Stimulated activated CD8-positive, alpha-beta memory T cell treated with anti-CD3 and anti-CD28 coated beads, Interleukin-12 subunit alpha, Interleukin-12 subunit beta, amount 100 ng/mL, for 1 hour (primary cell): ENCODE measurements at regions not wholly inside any gene's neighbourhood (a gene's known extent, or its start where the extent isn't known, plus 50 kb on each side); places are given as distances from the start of the nearest gene placed in this dataset.

Experiments used
- DNase-seq: peaks from one replicate; pipeline ENCODE4 v3.0.0-alpha.2; 2020; ENCODE audit warnings: low read depth

- no peak for DNase-seq
Measured at GRCh38 chr16:65500919-65501318, 379.1 kb upstream of the CDH11 start.

GRCh38 chr16:65500007-65500406 lies 378.1 kb upstream of the CDH11 start:
- DNase-seq = no peak

DNA sequence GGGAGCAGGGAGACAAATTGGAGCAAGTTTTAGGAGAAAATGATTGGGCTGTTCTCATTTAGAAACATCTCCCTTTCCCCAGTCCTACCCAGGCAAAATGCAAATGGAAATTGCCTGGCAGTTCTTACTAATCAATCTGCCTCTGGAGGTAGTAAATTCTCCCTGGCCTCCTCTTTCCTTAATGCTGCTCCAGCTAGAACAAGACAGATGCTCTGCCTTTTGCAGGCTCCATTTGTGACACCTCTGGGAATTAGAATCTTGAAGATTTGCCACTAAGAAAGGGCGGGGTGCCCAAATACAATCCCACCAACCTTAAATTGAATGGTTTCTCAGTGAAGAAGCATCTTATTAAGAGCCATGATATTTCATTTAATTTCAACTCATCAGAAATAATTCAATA lies 377.7 kb upstream of the CDH11 start:
- no peak for DNase-seq

DNA sequence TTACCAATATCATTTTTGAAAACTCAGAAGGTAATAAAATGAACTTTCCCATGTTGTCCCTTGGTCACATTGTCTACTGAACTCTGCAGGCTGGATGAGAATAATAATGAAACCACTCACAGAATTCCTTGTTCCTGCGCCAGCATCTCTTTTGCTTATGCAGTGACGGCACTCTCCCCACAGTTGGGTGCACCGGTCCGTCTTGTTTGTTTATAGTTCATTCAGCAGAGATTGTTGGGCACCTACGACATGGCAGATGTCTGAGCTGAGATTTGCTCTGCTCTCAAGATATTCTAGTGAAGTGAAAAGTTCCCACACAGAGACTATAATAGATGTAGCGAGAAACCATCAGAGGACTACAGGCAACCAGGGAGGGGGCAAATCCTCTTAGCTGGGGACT lies 375.7 kb upstream of the CDH11 start:
- DNase-seq = no peak

GRCh38 chr16:65495106-65495505 lies 373.2 kb upstream of the CDH11 start:
- no peak for DNase-seq

- no peak for DNase-seq
Measured at GRCh38 chr16:65494609-65495008, 372.7 kb upstream of the CDH11 start.

DNA sequence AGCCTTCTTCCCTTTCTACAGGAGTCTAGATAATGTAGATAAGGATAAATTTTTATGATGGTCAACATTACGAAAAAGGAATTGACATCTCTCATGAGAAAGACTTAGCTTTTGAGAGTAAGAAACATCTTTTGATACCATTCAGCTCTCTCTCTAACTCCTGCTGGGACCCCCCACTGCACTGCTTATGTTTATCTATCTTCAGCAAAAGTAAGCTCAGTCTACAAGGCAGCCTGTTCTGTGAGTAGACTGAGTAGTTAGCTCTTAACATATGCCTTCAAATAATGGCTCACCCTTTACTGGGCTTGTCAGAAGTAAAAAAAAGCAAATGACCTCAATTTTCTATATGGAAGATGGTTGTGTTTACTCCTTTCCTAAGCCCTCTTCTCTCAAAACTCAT lies 372.2 kb upstream of the CDH11 start:
- no peak for DNase-seq

DNA sequence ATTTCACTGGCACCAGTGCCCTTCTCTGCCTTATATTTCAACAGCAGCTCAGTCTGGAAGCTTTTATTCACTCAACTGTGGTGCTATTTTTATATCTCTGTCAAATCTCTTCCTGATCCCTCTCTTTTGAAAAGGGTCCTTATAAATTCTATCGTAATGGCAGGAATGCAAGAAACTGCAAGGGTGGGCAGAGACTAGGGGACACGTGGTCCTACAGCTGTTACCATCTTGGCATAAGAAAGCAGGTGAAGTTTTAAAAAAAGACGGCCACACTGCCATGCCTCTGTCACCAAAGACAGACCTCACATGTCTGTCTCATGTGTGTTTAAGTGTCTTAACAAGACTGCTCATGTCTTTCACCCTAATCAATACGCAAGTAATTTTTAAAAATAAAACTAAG lies 368.4 kb upstream of the CDH11 start:
- DNase-seq = no peak

DNA sequence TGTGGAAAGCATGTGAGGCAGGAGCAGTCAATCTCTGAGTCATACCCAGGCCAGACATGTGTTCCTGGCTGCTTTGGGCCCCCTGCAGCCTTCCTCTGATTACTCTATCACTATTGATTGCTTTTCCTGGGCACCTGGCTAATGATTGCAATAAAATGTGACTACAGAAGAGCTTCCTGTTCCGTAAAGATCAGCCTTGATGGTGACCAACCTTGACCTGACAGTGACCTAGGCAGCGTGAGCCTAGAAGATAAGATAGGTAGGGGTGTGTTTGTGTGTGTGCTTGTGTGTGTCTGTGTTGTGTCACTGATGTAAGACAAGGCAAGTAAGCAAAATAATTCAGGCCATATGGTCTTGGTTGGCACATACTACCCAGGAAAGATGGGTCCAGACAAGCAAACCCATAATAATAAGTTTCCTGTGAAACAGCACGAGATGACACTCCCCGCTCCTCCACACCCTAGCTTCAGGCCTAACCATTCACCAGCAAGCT lies 367.7 kb upstream of the CDH11 start:
- DNase-seq = no peak

- DNase-seq = no peak
Measured at GRCh38 chr16:65487231-65487630, 365.4 kb upstream of the CDH11 start.

GRCh38 chr16:65481956-65482355 lies 360.1 kb upstream of the CDH11 start:
- no peak for DNase-seq

DNA sequence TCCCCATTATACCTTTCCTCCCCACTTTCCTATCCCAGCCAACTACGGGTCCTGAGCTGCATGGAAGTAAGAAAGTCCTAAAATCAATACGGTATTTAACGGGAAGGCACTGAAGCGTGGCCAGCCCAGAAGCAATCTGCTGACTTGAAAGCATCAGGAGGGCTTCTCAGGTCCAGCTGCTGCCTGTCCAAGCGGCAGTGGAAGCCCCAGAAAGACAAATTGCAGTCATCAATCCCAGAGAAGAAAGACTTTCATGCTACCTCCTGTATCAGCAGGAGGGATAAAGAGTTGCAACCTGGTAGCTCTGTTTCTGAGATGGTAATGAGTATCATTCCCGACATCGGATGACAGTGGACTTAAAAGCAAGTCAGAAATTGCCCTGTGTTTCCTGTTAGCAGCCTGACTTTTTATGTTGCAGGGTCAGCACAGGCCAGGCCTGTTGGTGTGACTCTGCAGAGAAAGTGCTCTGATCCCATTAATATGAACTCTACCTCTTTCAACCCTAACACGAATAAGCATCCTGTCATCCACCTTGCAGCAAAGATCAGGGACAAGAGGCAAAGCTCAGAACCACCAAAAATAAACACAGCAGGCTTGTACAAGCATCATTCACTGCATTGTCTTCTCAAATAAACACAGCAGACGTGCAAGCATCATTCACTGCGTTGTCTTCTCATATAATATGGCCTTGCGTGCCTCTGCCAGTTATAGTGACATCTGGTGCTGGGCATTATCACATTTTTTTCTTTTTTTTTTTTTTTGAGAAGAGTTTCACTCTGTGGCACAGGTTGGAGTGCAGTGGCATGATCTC lies 358.6 kb upstream of the CDH11 start:
- DNase-seq = no peak

DNA sequence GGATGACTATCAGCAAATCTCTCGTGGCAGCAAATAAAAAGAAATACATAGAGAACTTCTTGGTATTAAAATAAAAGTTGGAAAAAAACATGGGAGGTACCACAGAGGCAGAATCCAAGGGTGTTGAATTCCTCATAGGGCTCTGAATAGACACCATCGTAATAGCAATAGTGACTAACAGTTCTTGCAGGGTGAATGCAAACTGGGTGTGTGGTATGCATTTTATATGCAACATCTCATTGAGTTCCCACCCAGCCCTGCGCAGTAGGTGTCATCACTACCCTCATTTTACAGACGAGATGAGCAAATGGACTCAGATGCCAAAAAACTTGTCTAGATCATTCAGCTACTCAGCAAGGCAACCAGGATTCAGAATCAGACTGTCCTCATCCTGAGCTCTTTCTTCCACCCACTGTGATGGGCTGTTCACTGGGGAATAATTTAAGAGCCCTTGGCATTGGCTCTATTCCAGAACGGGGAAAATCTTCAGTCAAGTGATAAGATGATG lies 354.6 kb upstream of the CDH11 start:
- DNase-seq = no peak

- DNase-seq = no peak
Measured at GRCh38 chr16:65473699-65474098, 351.8 kb upstream of the CDH11 start.

GRCh38 chr16:65469116-65469515 lies 347.3 kb upstream of the CDH11 start:
- no peak for DNase-seq

DNA sequence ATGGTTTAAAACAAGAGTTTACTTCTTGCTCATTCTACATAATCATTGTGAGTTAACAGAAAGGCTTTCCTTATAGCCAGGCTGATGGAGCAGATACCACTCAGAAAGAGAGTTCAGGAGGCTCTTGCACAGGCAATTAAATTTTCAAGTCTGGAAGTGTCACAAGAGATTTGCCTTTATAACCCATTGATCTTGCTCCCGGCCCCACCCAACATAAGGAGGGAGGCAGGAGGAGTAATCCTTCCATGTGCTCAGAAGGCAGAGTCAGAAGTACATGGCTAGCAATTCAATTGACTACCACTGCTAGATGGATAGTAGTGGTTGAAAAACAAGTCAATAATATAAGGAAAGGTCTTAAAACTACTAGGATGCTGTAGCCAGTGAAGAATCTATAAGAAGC lies 346.3 kb upstream of the CDH11 start:
- DNase-seq = no peak

GRCh38 chr16:65463652-65464260 lies 341.9 kb upstream of the CDH11 start:
- no peak for DNase-seq

- DNase-seq = no peak
Measured at GRCh38 chr16:65457084-65457483, 335.2 kb upstream of the CDH11 start.

- no peak for DNase-seq
Measured at GRCh38 chr16:65455761-65456160, 333.9 kb upstream of the CDH11 start.

GRCh38 chr16:65453646-65454045 lies 331.8 kb upstream of the CDH11 start:
- DNase-seq = no peak

DNA sequence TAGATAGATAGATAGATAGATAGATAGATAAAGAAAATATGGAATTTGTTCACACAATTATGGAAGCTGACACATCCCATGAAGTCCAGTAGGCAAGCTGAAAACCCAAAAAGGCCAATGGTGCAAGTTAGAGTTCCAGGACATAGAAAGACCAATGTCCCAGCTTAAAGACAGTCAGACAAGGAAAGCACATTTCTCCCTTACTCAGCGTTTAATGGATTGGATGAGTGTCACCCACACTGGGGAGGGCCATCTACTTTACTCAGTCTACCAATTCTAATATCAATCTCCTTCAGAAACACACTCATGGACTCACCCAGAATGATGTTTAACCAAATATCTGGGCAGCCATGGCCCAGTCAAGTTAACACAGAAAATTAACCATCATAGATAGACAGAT lies 327.7 kb upstream of the CDH11 start:
- DNase-seq = no peak

DNA sequence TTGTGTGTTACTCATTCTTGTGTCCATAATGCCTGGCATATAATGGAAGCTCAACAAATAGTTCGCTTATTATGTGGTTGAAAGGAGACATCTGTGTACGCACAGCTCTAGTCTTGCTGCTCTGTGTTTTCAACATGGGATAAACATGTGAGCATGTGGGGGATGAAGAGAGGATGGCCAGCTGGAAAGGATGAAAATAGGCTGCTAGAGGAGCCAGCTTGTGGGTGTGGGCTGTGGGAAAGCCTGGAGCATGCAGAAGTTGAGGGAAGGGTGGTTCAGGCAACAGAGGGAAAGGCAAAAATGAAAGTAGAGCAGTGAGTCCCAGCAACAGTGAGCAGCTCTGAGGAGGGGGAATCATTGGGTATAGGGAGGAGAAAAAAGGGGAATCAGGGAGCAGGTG lies 324.6 kb upstream of the CDH11 start:
- no peak for DNase-seq
